H9 (cell line): ENCODE measurements at regions not wholly inside any gene's neighbourhood (a gene's known extent, or its start where the extent isn't known, plus 50 kb on each side); places are given as distances from the start of the nearest gene placed in this dataset.

ENCODE experiments used
- DNase-seq: peaks from one replicate; pipeline ENCODE4 v3.0.0-alpha.2; 2017
- H2AFZ ChIP-seq: one replicate; pipeline ENCODE4 v1.6.1; 2013; ENCODE audit warnings: mild to moderate bottlenecking, low read length, control low read depth, moderate library complexity
- H2AK5ac ChIP-seq: 2 replicates; pipeline ENCODE4 v1.6.1; 2013; ENCODE audit warnings: low read length, control low read depth, mixed read lengths; ENCODE audit not compliant: insufficient read length
- H2BK120ac ChIP-seq: one replicate; pipeline ENCODE4 v1.6.1; 2013; ENCODE audit warnings: low read depth, mild to moderate bottlenecking, low read length, control low read depth, inconsistent platforms; ENCODE audit not compliant: poor library complexity, severe bottlenecking
- H2BK12ac ChIP-seq: 2 replicates; pipeline ENCODE4 v1.6.1; 2013; ENCODE audit warnings: low read length, control low read depth, mixed read lengths, low read depth; ENCODE audit not compliant: insufficient read length
- H2BK15ac ChIP-seq: 2 replicates; pipeline ENCODE4 v1.6.1; 2013; ENCODE audit warnings: low read depth, low read length, control low read depth
- H2BK20ac ChIP-seq: one replicate; pipeline ENCODE4 v1.6.1; 2013; ENCODE audit warnings: low read depth, mild to moderate bottlenecking, low read length, control low read depth, inconsistent platforms; ENCODE audit not compliant: poor library complexity, severe bottlenecking
- H2BK5ac ChIP-seq: 2 replicates; pipeline ENCODE4 v1.6.1; 2013; ENCODE audit warnings: low read length, control low read depth, mixed read lengths; ENCODE audit not compliant: insufficient read length
- H3K14ac ChIP-seq: 2 replicates; pipeline ENCODE4 v1.6.1; 2013; ENCODE audit warnings: low read length, control low read depth; ENCODE audit not compliant: insufficient read depth
- H3K18ac ChIP-seq: 2 replicates; pipeline ENCODE4 v1.6.1; 2013; ENCODE audit warnings: low read depth, mild to moderate bottlenecking, mixed read lengths, low read length, control low read depth; ENCODE audit not compliant: insufficient read length
- H3K23ac ChIP-seq: 2 replicates; pipeline ENCODE4 v1.6.1; 2013; ENCODE audit warnings: low read length, control low read depth, mixed read lengths, low read depth; ENCODE audit not compliant: insufficient read length
- H3K23me2 ChIP-seq: 2 replicates; pipeline ENCODE4 v1.6.1; 2013; ENCODE audit warnings: low read depth, mild to moderate bottlenecking, mixed read lengths, low read length, control low read depth; ENCODE audit not compliant: insufficient read length, poor library complexity, severe bottlenecking
- H3K27ac ChIP-seq: 2 replicates; pipeline ENCODE4 v1.5.1; 2013; ENCODE audit warnings: low read length, control low read depth, mixed read lengths, low read depth; ENCODE audit not compliant: insufficient read length
- H3K27me3 ChIP-seq: 2 replicates; pipeline ENCODE4 v1.6.1; 2013; ENCODE audit warnings: low read length, control low read depth, inconsistent platforms; ENCODE audit not compliant: insufficient read depth
- H3K4ac ChIP-seq: 2 replicates; pipeline ENCODE4 v1.6.1; 2013; ENCODE audit warnings: low read depth, mild to moderate bottlenecking, control low read depth, inconsistent platforms, low read length, moderate library complexity
- H3K4me1 ChIP-seq: 2 replicates; pipeline ENCODE4 v1.6.1; 2013; ENCODE audit warnings: low read length, control low read depth, inconsistent platforms; ENCODE audit not compliant: insufficient read depth
- H3K4me2 ChIP-seq: 2 replicates; pipeline ENCODE4 v1.6.1; 2013; ENCODE audit warnings: low read length, control low read depth, mixed read lengths; ENCODE audit not compliant: insufficient read length, insufficient read depth
- H3K56ac ChIP-seq: 2 replicates; pipeline ENCODE4 v1.6.1; 2013; ENCODE audit warnings: low read depth, mild to moderate bottlenecking, mixed read lengths, low read length, control low read depth; ENCODE audit not compliant: insufficient read length
- H3K79me1 ChIP-seq: 2 replicates; pipeline ENCODE4 v1.6.1; 2013; ENCODE audit warnings: low read depth, mild to moderate bottlenecking, moderate library complexity, low read length, control low read depth, inconsistent platforms; ENCODE audit not compliant: insufficient read depth, poor library complexity, severe bottlenecking
- H3K79me2 ChIP-seq: 2 replicates; pipeline ENCODE4 v1.6.1; 2013; ENCODE audit warnings: low read length, control low read depth, inconsistent platforms; ENCODE audit not compliant: insufficient read depth
- H3K9ac ChIP-seq: 2 replicates; pipeline ENCODE4 v1.6.1; 2013; ENCODE audit warnings: low read length, control low read depth, mixed read lengths; ENCODE audit not compliant: insufficient read length; ENCODE audit errors: extremely low read depth
- H3K9me3 ChIP-seq: one replicate; pipeline ENCODE4 v1.6.1; 2013; ENCODE audit warnings: low read depth, low read length, inconsistent platforms; ENCODE audit not compliant: control insufficient read depth
- H3T11ph ChIP-seq: one replicate; pipeline ENCODE4 v1.6.1; 2013; ENCODE audit warnings: mild to moderate bottlenecking, low read length, control low read depth, inconsistent platforms
- H4K20me1 ChIP-seq: one replicate; pipeline ENCODE4 v1.6.1; 2013; ENCODE audit not compliant: control insufficient read depth, insufficient read length, insufficient read depth
- H4K5ac ChIP-seq: 2 replicates; pipeline ENCODE4 v1.6.1; 2013; ENCODE audit warnings: low read depth, mild to moderate bottlenecking, mixed read lengths, low read length, control low read depth; ENCODE audit not compliant: insufficient read length
- H4K8ac ChIP-seq: replicated peaks from 2 replicates; pipeline ENCODE4 v1.6.1; 2013; ENCODE audit warnings: low read length, control low read depth, mixed read lengths, low read depth; ENCODE audit not compliant: insufficient read length
- H4K91ac ChIP-seq: 2 replicates; pipeline ENCODE4 v1.6.1; 2013; ENCODE audit warnings: low read depth, mild to moderate bottlenecking, moderate library complexity, mixed read lengths, low read length, control low read depth; ENCODE audit not compliant: insufficient read length
- H3K27ac Mint-ChIP-seq, 3 experiments: 2 replicates in 2 of 3; 3 replicates in 1 of 3; pipeline ENCODE4 v1.8.0; 2020 to 2021; ENCODE audit warnings: mixed read lengths in 3 of 3, mild to moderate bottlenecking in 1 of 3, moderate library complexity in 1 of 3
- H3K27me3 Mint-ChIP-seq: 2 replicates; pipeline ENCODE4 v1.8.0; 2021; ENCODE audit warnings: low read depth, mild to moderate bottlenecking, moderate library complexity, mixed read lengths
- H3K36me3 Mint-ChIP-seq, 3 experiments: 2 replicates in 2 of 3; 3 replicates in 1 of 3; pipeline ENCODE4 v1.8.0; 2020 to 2021; ENCODE audit warnings: low read depth in 3 of 3, mixed read lengths in 3 of 3; ENCODE audit not compliant: insufficient read depth in 1 of 3
- H3K4me1 Mint-ChIP-seq, 2 experiments: 2 replicates each; pipeline ENCODE4 v1.8.0; 2020; ENCODE audit warnings: mixed read lengths in 2 of 2
- H3K4me3 Mint-ChIP-seq, 2 experiments: 2 replicates in 1 of 2; 3 replicates in 1 of 2; pipeline ENCODE4 v1.8.0; 2020 to 2021; ENCODE audit warnings: mild to moderate bottlenecking in 2 of 2, mixed read lengths in 2 of 2, moderate library complexity in 1 of 2
- H3K9me3 Mint-ChIP-seq, 2 experiments: 2 replicates in 1 of 2; 3 replicates in 1 of 2; pipeline ENCODE4 v1.8.0; 2020; ENCODE audit warnings: mild to moderate bottlenecking in 2 of 2, mixed read lengths in 2 of 2, moderate library complexity in 1 of 2
- WGBS: extraction: QIAGEN DNeasy Blood & Tissue Kit; methylation state at CpG from one replicate; pipeline ENCODE4 v1.1.7; 2013; ENCODE audit warnings: missing lambda C conversion rate, low lambda C conversion rate, mixed read lengths; ENCODE audit not compliant: insufficient read length; ENCODE audit errors: extremely low coverage; 5-methylcytosine and 5-hydroxymethylcytosine counted together
- TF ChIP-seq, protein P1 (sequence below): fragments of 200-600 bp; sonication (generic); conservative IDR thresholded peaks from 3 replicates; pipeline ENCODE4 v1.8.0; 2021; ENCODE audit warnings: antibody characterized with exemption, mild to moderate bottlenecking

DNA sequence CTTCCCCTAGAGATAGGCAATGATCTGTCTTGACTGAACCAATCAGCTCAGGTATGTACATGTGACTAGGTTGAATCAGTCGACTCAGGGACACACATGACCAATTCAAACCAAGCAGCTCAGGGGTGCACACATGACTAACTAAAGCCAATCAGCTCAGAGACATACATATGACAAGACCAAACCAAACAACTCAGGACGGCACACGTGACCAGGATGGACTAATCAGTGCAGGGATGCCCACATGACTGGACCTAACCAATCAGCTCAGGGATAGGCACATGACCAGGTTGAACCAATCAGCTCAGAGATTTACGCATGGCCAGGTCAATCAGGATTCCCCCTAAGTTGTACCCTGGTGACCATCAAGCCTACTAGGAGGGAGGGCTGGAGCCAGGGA is 310.3 kb downstream of the CDH26 start:
- H4K20me1 ChIP-seq = no peaks in the 10 kb centered on the region
- no peaks in the 10 kb centered on the region for H3K36me3 Mint-ChIP-seq
- H3K4me1 ChIP-seq = no peaks in the 10 kb centered on the region
- no peak overlapping the region for H3K18ac ChIP-seq
- no peak overlapping the region for H3T11ph ChIP-seq
- H2AK5ac ChIP-seq = no peak overlapping the region
- no peak for DNase-seq
- no peaks in the 10 kb centered on the region for H3K79me1 ChIP-seq
- H3K9me3 ChIP-seq = no peaks in the 10 kb centered on the region
- WGBS = no CpG with 5 or more reads among the region's 4 CpGs
- H3K23me2 ChIP-seq = no peaks in the 10 kb centered on the region
- H3K14ac ChIP-seq = no peak overlapping the region
- H3K79me2 ChIP-seq = no peaks in the 10 kb centered on the region
- H3K4me2 ChIP-seq = no peak overlapping the region
- no peak overlapping the region for H2BK20ac ChIP-seq
- no peak overlapping the region for H3K27ac Mint-ChIP-seq
- no peaks in the 10 kb centered on the region; a peak in 1 of 5 replicates for H3K9me3 Mint-ChIP-seq
- no peak overlapping the region for H4K8ac ChIP-seq
- no peak overlapping the region for H3K27ac ChIP-seq
- peaks cover 24% of the 10 kb centered on the region for H3K27me3 Mint-ChIP-seq
- H3K4ac ChIP-seq = no peak overlapping the region
- H3K27me3 ChIP-seq = no peaks in the 10 kb centered on the region
- no peak overlapping the region for H2BK5ac ChIP-seq
- H3K9ac ChIP-seq = no peak overlapping the region
- no peak overlapping the region for H2AFZ ChIP-seq
- H3K23ac ChIP-seq = no peak overlapping the region
- H2BK120ac ChIP-seq = no peak overlapping the region
- H2BK15ac ChIP-seq = no peak overlapping the region
- H4K91ac ChIP-seq = no peak overlapping the region
- H3K56ac ChIP-seq = no peak overlapping the region
- H3K4me3 Mint-ChIP-seq = no peak overlapping the region
- H2BK12ac ChIP-seq = no peak overlapping the region
- H3K4me1 Mint-ChIP-seq = peaks cover 9 to 10% of the 10 kb centered on the region in 2 experiments
- TF ChIP-seq, protein P1, sequence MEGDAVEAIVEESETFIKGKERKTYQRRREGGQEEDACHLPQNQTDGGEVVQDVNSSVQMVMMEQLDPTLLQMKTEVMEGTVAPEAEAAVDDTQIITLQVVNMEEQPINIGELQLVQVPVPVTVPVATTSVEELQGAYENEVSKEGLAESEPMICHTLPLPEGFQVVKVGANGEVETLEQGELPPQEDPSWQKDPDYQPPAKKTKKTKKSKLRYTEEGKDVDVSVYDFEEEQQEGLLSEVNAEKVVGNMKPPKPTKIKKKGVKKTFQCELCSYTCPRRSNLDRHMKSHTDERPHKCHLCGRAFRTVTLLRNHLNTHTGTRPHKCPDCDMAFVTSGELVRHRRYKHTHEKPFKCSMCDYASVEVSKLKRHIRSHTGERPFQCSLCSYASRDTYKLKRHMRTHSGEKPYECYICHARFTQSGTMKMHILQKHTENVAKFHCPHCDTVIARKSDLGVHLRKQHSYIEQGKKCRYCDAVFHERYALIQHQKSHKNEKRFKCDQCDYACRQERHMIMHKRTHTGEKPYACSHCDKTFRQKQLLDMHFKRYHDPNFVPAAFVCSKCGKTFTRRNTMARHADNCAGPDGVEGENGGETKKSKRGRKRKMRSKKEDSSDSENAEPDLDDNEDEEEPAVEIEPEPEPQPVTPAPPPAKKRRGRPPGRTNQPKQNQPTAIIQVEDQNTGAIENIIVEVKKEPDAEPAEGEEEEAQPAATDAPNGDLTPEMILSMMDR = no peak
- H4K5ac ChIP-seq = no peak overlapping the region
